ENCODE measurements at regions not wholly inside any gene's neighbourhood (a gene's known extent, or its start where the extent isn't known, plus 50 kb on each side); places are given as distances from the start of the nearest gene placed in this dataset.

DNA sequence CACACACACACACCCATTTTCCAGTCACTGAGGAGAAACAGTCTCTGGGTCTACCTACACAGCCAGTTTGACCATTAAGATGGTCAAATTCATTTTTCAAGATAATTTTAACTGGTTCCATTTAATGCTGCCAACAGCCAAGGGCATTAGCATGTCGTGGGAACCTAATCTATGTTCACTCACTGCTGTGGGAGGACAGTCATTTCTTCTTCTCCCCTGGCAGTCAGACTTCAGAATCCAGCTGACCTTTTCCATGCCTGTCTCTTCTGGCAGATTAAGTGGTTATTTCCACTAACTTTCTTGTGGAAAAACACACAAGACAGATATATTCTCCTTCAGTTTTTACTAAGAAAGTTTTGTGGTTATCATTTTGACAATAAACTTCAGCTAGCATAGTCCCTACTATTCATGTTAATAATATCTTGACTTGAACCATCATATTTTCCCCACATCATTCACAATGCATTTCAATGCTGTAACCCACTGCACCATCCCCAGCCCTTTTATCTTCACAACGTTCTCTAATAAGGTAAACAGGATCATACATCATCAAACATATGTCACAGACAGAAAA lies 82.2 kb downstream of the DAD1 start:
- WGBS, 2 experiments (ENCODE audit: extremely low coverage in 2 of 2, insufficient read length in 1 of 2): 0% methylated on average over 1 of the region's 2 CpGs; no CpG with 5 or more reads in 1 of the 2 experiments
- H4K5ac ChIP-seq (ENCODE audit: low read depth, low read length): no peak overlapping the region
- no peak for DNase-seq
- no peak for TF ChIP-seq RFX5 (IDR thresholded peaks at IDR 0.05; ENCODE audit: low read depth, low read length)
- TF ChIP-seq NFE2L2 (IDR thresholded peaks at IDR 0.05; ENCODE audit: low read depth, low read length): no peak
- no peak for TF ChIP-seq RAD21 (IDR thresholded peaks at IDR 0.05; ENCODE audit: low read length)
- no peak for TF ChIP-seq MAFK (IDR thresholded peaks at IDR 0.05; ENCODE audit: low read depth, low read length)
- TF ChIP-seq SMC3 (IDR thresholded peaks at IDR 0.05; ENCODE audit: low read depth, low read length): no peak
- no peak for TF ChIP-seq BHLHE40 (IDR thresholded peaks at IDR 0.05; ENCODE audit: low read depth, low read length)
- TF ChIP-seq POLR2A (IDR thresholded peaks at IDR 0.05; ENCODE audit: low read depth, low read length): no peak
- TF ChIP-seq MXI1 (IDR thresholded peaks at IDR 0.05; ENCODE audit: borderline replicate concordance, low read depth, low read length): no peak
- no peak overlapping the region for H2BK15ac ChIP-seq (ENCODE audit: low read depth, low read length)
- no peak overlapping the region for H3K18ac ChIP-seq (ENCODE audit: low read depth, low read length)
- no peaks in the 10 kb centered on the region for H3K79me1 ChIP-seq (ENCODE audit: low read depth in 1 of 2, low read length in 2 of 2)
- ChIA-PET CTCF (no interaction called here), POLR2A (ENCODE audit: unreplicated experiment) (no interaction called here)
- H2AK5ac ChIP-seq (ENCODE audit: low read depth, low read length): no peak overlapping the region
- in situ Hi-C loops (cut with MboI; ENCODE audit: low sequenced_read_pairs): no loop called here
- H3K4ac ChIP-seq (ENCODE audit: low read depth, low read length): no peak overlapping the region
- no peak overlapping the region for H3K27ac ChIP-seq (ENCODE audit: insufficient read depth, low read length)
- H3K9ac ChIP-seq (ENCODE audit: low read depth, low read length): no peak overlapping the region
- no TSS peak for BruUV-seq (replicated peaks)
- H3K9me1 ChIP-seq (ENCODE audit: insufficient read depth, low read length): no peaks in the 10 kb centered on the region
- peaks cover 4% of the 10 kb centered on the region for H3K4me1 ChIP-seq (ENCODE audit: control insufficient read depth, insufficient read depth, low read length)
- H3K27me3 ChIP-seq (ENCODE audit: control insufficient read depth, insufficient read depth, low read length): peaks cover 16% of the 10 kb centered on the region
- dilution Hi-C loops (cut with HindIII; ENCODE audit: low sequenced_read_pairs, unreplicated experiment): no loop called here
- H3K36me3 ChIP-seq (ENCODE audit: control insufficient read depth, insufficient read depth, low read length): no peaks in the 10 kb centered on the region
- H4K20me1 ChIP-seq (ENCODE audit: insufficient read depth, low read length): no peaks in the 10 kb centered on the region
- no peak overlapping the region for H2BK120ac ChIP-seq (ENCODE audit: low read depth, low read length)
- no peak overlapping the region for H3K56ac ChIP-seq (ENCODE audit: extremely low read depth, insufficient read depth, low read length)
- no peak overlapping the region for H2BK5ac ChIP-seq (ENCODE audit: low read depth, low read length, poor library complexity, severe bottlenecking)
- no peak overlapping the region for H4K8ac ChIP-seq (ENCODE audit: low read depth in 2 of 2, low read length in 2 of 2)
- H4K91ac ChIP-seq (ENCODE audit: insufficient read depth, low read depth, low read length): no peak overlapping the region
- intact Hi-C loops (cut with micrococcal nuclease): no loop called here
- no peak overlapping the region for H3K4me2 ChIP-seq (ENCODE audit: low read depth, low read length)
- no peak overlapping the region for H3K4me3 ChIP-seq (ENCODE audit: insufficient read depth, low read depth, low read length)
- no peak overlapping the region for H3K14ac ChIP-seq (replicated peaks; ENCODE audit: low read depth, low read length)
- H3K9me3 ChIP-seq (ENCODE audit: control insufficient read depth, insufficient read depth, low read length): no peaks in the 10 kb centered on the region
- H3K23ac ChIP-seq (ENCODE audit: low read depth, low read length): no peak overlapping the region
- H2AFZ ChIP-seq (replicated peaks; ENCODE audit: low read length, poor library complexity): no peak overlapping the region
- no peak overlapping the region for H2BK20ac ChIP-seq (ENCODE audit: low read depth, low read length)
- ATAC-seq (ENCODE audit: low read depth): no peak
- no peak overlapping the region for H2AK9ac ChIP-seq (replicated peaks; ENCODE audit: low read depth, low read length, poor library complexity)

Data from IMR-90 (cell line).